Panc1 (cell line): ENCODE measurements at regions not wholly inside any gene's neighbourhood (a gene's known extent, or its start where the extent isn't known, plus 50 kb on each side); places are given as distances from the start of the nearest gene placed in this dataset.

Experiments used
- ATAC-seq: fragments of 200-7000 bp; cut with Tn5 transposase; 2 replicates; pipeline ENCODE4 v1.9.1; 2020; ENCODE audit warnings: mild to moderate bottlenecking, moderate library complexity
- BruUV-seq: library from RNA; stranded (reverse); fragments of 400-500 nt; replicated peaks from 2 replicates; lab custom pipeline; 2021; lab: Mats Ljungman, UMichigan
- CTCF ChIA-PET: fragments of 300-600 bp; sonication (Branson Sonifier 250); formaldehyde crosslinking; loops from one replicate; lab custom pipeline; 2022; ENCODE audit warnings: antibody characterized with exemption; lab: Charles Lee
- POLR2A ChIA-PET: fragments of 300-600 bp; sonication (Branson Sonifier 250); formaldehyde crosslinking; loops from one replicate; lab custom pipeline; 2022; ENCODE audit warnings: antibody characterized with exemption; lab: Charles Lee
- DNase-seq: peaks from one replicate; pipeline ENCODE4 v3.0.0-alpha.2; 2010; ENCODE audit warnings: low read depth, low spot score
- H3K27ac ChIP-seq: 2 replicates; pipeline ENCODE4 v1.5.1; 2011; ENCODE audit warnings: mild to moderate bottlenecking, low read length, inconsistent platforms
- H3K27me3 ChIP-seq: fragments of 200-500 bp; sonication (Bioruptor generic); 2 replicates; pipeline ENCODE4 v1.6.0; 2014; ENCODE audit warnings: low read length, inconsistent platforms; ENCODE audit not compliant: control insufficient read depth, insufficient read depth
- H3K36me3 ChIP-seq: fragments of 200-500 bp; sonication (Bioruptor generic); 2 replicates; pipeline ENCODE4 v1.5.1; 2014; ENCODE audit warnings: inconsistent platforms, mild to moderate bottlenecking, low read length, moderate library complexity; ENCODE audit not compliant: control insufficient read depth, insufficient read depth
- H3K4me1 ChIP-seq: 2 replicates; pipeline ENCODE4 v1.5.1; 2011; ENCODE audit warnings: inconsistent platforms, mild to moderate bottlenecking, low read length, moderate library complexity; ENCODE audit not compliant: control insufficient read depth, insufficient read depth
- H3K4me3 ChIP-seq, 2 experiments: 2 replicates each; pipeline ENCODE4 v1.5.1; 2011 to 2012; ENCODE audit warnings: low read depth in 2 of 2, low read length in 2 of 2, mild to moderate bottlenecking in 2 of 2, inconsistent platforms in 1 of 2, moderate library complexity in 1 of 2
- H3K9me3 ChIP-seq: fragments of 200-500 bp; sonication (Bioruptor generic); 2 replicates; pipeline ENCODE4 v1.5.1; 2014; ENCODE audit warnings: low read depth, mild to moderate bottlenecking, inconsistent platforms, low read length, moderate library complexity; ENCODE audit not compliant: control insufficient read depth, insufficient read depth
- CTCF ChIP-seq: fragments of 450-650 bp; IDR thresholded peaks from 2 replicates; pipeline ENCODE4 v1.5.1; 2017; ENCODE audit warnings: mild to moderate bottlenecking
- POLR2AphosphoS5 ChIP-seq: IDR thresholded peaks from 2 replicates; pipeline ENCODE4 v1.6.1; 2012; ENCODE audit warnings: mild to moderate bottlenecking, low read depth, low read length, moderate library complexity
- REST ChIP-seq, 2 experiments: IDR thresholded peaks; 2 replicates each; pipeline ENCODE4 v1.6.1; 2011 to 2012; ENCODE audit warnings: low read depth in 2 of 2, control low read depth in 1 of 2, low read length in 1 of 2, mild to moderate bottlenecking in 1 of 2, moderate library complexity in 1 of 2; ENCODE audit not compliant: insufficient read depth in 1 of 2
- SIN3A ChIP-seq: IDR thresholded peaks from 2 replicates; pipeline ENCODE4 v1.6.1; 2012; ENCODE audit warnings: low read depth, mild to moderate bottlenecking, low read length, moderate library complexity, borderline replicate concordance; ENCODE audit not compliant: insufficient read depth
- TCF7L2 ChIP-seq: IDR thresholded peaks from 2 replicates; pipeline ENCODE4 v1.6.1; 2011; ENCODE audit warnings: mild to moderate bottlenecking, low read depth, low read length, inconsistent platforms
- in situ Hi-C: cut with HindIII; loops from 2 replicates; pipeline ENCODE4 v1.10.0; 2016; ENCODE audit warnings: low sequenced_read_pairs, low pct_unique_long_range_greater_than_20kb
- intact Hi-C: fragments of 100-400 bp; cut with micrococcal nuclease; formaldehyde crosslinking; loops from one replicate; pipeline ENCODE4 v1.10.0; 2022; ENCODE audit not compliant: unreplicated experiment

DNA sequence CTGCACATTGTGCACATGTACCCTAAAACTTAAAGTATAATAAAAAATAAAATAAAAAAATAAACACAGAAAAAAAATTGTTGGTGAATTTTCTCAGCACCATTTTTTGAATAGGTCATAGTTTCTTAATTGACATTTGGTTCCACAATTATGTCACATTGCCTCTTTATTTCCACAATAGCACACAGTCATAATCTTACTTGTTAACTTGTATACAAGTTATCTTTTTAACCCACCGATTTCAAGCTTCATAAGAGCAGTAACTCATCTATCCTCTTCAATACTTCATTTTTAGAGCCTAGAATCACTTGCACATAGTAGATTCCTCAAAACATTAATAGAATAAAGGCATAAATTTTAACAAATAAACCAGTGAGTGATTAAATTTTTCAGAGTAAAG lies 1425.1 kb upstream of the LRRTM3 start:
- no TSS peak for BruUV-seq
- no peak for TF ChIP-seq SIN3A
- TF ChIP-seq TCF7L2 = no peak
- TF ChIP-seq REST (IDR thresholded peaks at IDR 0.05; ENCODE audit: insufficient read depth in 1 of 2, low read depth in 2 of 2, low read length in 1 of 2) = no peak
- no peak for TF ChIP-seq POLR2AphosphoS5
- no peak for TF ChIP-seq CTCF
- no peak overlapping the region for H3K4me3 ChIP-seq
- intact Hi-C loops (no loop called here), in situ Hi-C loops (no loop called here)
- no peak overlapping the region for H3K27ac ChIP-seq
- DNase-seq = no peak
- CTCF ChIA-PET = no interaction called here
- no peak for ATAC-seq
- no peaks in the 10 kb centered on the region for H3K4me1 ChIP-seq
- no peaks in the 10 kb centered on the region for H3K27me3 ChIP-seq
- POLR2A ChIA-PET = no interaction called here
- H3K9me3 ChIP-seq = no peaks in the 10 kb centered on the region
- H3K36me3 ChIP-seq = no peaks in the 10 kb centered on the region

GRCh38 chr10:65501259-65501658 lies 1424.6 kb upstream of the LRRTM3 start:
- no peaks in the 10 kb centered on the region for H3K27me3 ChIP-seq
- no peak overlapping the region for H3K4me3 ChIP-seq
- ATAC-seq = no peak
- no peaks in the 10 kb centered on the region for H3K36me3 ChIP-seq
- no peak overlapping the region for H3K27ac ChIP-seq
- intact Hi-C loops (no loop called here), in situ Hi-C loops (no loop called here)
- no peaks in the 10 kb centered on the region for H3K4me1 ChIP-seq
- TF ChIP-seq POLR2AphosphoS5 (no peak), TCF7L2 (peak; percentile 90)
- ChIA-PET POLR2A (no interaction called here), CTCF (no interaction called here)
- BruUV-seq = no TSS peak
- H3K9me3 ChIP-seq = no peaks in the 10 kb centered on the region
- DNase-seq = no peak

- no peaks in the 10 kb centered on the region for H3K4me1 ChIP-seq
- BruUV-seq = no TSS peak
- H3K4me3 ChIP-seq = no peak overlapping the region
- POLR2A ChIA-PET = no interaction called here
- no peak overlapping the region for H3K27ac ChIP-seq
- DNase-seq (no peak), ATAC-seq (no peak)
- in situ Hi-C loops = no loop called here
- TF ChIP-seq SIN3A (no peak), TCF7L2 (no peak), REST (IDR thresholded peaks at IDR 0.05; ENCODE audit: insufficient read depth in 1 of 2, low read depth in 2 of 2, low read length in 1 of 2) (no peak)
- H3K27me3 ChIP-seq = no peaks in the 10 kb centered on the region
- H3K36me3 ChIP-seq = no peaks in the 10 kb centered on the region
- CTCF ChIA-PET = no interaction called here
- H3K9me3 ChIP-seq = no peaks in the 10 kb centered on the region
- intact Hi-C loops = no loop called here
These were observed 1407.5 kb upstream of the LRRTM3 start for GRCh38 chr10:65518379-65518778.
